Glomerular visceral epithelial cell (primary cell): ENCODE measurements at regions not wholly inside any gene's neighbourhood (a gene's known extent, or its start where the extent isn't known, plus 50 kb on each side); places are given as distances from the start of the nearest gene placed in this dataset.
A peak's percentile ranks its signal among the peaks of the same experiment; 100 is the strongest.
"Not testable (repeated sequence)": the region's sequence is repeated elsewhere in the genome, so short reads cannot be mapped to it uniquely, and the experiment has no call there.

ENCODE experiments used
- DNase-seq: peaks from one replicate; pipeline ENCODE4 v3.0.0-alpha.2; 2016; ENCODE audit errors: extremely low spot score

DNA sequence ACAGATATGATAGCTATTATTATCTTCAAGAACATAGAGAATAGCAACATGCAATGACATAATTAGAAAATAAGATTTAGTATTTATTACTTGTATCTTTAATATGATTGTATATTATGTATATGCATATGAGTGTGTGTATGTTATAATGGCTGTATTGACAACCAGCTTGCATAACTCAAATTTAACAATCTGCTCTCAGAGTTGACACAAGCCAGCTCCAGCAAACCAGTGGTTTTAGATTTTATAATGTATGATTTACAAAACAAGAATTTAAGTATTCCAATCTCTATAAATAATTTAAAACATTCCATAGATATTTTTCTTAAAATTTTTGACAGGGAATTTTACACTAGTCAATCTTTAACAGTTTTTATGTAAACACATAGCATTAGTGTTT, 935.9 kb upstream of the EPHA5 start:
- no peak for DNase-seq

DNA sequence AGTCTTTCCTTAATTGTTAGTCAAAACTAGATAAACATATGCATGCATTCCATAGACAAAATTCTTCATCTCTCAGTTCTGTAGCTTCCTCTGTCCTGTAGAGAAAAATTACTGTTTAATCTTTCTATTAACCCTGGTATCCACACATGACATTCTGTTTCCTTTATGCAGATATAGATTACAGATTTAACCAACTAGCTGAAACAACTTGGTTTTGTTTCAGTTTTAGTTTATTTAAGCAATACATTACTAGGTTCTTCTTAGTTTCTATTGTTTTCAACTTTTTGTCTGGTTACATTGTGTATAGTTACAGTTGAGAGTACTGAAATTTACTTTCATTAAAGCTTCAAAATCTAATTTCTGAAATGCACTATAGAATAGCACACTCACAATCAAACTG, 933.9 kb upstream of the EPHA5 start:
- DNase-seq, result no peak

DNA sequence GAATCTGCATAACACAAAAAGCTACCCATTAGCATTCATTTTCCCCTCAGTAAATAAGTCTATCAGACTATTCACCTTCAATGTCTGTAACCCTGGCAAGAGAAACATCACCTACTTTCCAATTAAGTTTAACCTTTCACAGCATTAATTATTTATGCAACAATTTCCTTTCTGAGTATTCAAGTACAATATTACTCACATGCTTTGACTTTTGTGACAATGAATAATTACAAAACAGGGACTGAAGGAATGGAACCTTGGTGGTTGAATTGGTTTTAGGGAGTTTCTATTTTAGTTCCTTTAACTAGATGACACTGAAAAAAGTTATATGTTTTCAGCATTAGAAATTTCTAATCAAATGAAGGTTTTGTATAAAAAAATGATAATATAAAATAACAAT, 932.3 kb upstream of the EPHA5 start:
- no peak for DNase-seq

DNA sequence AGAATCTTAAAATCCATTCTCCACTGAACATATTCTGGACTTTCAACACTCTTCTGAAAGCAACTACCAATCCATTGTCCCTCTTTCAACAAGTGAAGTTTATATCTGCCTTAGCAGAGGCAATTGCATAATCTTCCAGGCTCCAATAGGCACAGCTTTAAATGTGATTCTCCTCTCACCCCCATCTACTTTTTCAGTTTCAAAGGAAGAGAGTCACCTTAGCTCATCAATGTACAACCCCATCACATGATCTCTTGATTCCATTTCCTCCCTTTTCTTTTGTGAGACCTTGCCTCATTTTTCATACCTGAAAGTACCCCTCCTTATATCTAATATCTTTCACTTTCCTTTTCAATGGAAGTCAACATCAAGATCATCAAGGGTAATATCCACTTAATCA, 921.7 kb upstream of the EPHA5 start:
- no peak for DNase-seq

DNA sequence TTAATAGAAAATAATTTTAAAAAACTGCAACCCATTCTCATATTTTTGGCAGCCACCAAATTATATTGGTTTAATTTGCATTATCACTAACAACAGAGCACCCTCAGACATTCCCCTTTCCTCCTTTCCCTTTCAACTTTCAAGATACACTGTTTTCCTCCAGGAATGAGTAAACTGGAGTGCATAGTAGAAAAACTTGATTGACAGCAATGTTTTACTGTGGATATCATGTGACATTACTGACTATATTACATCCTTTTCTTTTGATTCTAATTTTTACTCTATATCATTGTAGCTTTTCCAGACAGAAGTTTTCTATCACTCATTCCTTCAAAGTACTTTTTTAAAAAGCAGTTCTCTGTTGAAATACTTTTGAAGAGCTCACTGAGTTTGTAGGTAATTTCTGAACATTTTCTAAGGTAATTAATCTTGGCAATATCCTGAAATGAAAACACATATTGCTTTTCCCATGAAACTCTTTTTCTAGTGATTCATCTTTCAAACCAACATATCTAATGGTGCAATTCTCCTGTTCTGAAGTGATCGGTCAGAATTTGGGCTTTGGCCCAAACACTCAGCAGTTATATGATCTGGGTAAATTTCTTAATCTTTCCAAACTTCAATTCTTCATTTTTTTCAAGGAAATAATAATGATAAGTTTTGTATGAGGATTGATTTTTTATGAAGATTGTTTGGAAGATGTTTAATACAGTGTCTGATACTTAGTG, 920.4 kb upstream of the EPHA5 start:
- DNase-seq, result no peak

DNA sequence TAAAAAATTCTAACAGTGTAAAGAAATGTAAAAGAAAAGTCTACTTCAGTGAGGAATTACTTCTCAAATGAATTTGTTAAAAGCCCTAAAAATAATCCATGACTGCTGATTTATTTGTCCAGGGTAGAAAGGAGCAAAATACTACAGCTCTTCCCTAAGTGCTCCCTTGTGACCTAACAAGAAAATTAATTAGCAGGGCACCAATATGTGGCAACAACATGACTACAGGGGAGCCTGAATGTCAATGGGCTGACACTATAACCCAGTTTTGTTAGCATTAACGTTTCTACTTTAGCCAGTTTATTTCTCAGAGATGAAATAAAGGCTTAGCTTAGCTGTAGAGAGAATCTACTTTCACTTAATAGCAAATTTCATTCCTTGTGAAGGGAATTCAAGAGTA, 918.9 kb upstream of the EPHA5 start:
- DNase-seq, result no peak

DNA sequence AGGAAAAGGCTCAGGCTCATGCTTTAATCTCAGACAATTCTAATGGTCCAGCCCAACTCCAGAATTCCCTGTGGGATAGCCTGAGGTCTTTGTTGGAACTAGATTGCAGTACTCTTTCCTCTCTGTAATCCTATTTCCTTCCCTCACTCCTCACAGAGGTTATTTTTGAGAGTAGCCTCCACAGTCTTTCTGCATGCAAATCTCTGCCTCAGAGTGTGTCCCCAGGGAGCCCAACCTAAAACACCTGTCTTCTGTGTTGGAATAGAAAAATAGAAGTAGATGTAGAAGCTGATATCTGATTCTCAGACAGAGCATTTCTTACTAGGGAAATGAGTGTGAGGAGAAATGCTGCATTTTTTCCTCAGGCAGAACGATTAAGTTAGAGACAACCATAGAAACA, 915.5 kb upstream of the EPHA5 start:
- DNase-seq, result no peak

DNA sequence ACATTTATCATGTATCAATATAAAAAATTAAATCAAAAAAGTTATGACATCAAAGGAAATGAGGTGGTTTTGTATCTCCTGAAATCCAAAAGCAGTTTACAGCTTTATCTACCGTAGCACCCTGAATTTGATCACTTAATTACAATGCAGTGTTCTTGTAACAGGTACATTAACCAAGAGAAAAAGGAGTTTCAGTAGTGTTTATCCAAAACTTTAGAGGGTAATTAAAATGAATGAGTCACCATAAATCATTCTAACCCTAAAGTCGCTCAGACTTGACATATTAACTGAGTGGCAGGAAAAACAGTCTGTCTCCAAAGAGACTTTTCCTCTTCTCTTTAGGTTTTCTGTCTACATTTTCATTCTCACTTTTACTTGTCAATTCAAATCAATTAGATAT, 907.6 kb upstream of the EPHA5 start:
- DNase-seq, result no peak

DNA sequence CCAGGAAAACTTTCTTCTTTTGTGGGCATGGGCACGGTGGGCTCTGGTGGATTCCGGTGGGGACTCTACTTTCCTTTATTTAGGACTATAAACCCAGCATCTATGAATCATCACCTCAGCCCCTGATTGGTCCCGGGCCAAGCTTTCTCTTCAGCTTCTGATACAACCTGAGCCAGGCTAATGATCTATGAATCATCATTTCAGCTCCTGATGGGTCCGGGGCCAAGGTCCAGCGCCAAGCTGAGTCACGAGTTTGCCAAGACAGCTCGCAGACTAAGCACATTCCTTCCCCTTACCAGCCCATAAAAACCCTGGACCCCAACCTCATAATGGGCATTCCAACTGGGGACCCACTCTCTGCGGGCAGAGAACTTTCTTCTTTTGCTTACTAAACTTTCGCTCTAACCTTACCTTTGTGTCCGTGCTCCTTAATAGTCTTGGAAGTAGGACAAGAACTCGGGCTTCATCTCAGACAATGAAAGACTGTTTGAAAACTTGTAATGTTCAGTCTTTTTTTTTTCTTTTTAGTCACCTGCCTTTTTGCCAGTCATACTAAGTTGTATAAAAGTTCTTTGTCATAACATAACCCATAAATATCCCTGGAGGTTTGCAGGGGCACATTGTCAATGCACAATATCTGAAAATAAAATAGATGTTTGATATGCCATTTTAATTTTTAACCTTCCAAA, 904.9 kb upstream of the EPHA5 start:
- peak; percentile 98 for DNase-seq

DNA sequence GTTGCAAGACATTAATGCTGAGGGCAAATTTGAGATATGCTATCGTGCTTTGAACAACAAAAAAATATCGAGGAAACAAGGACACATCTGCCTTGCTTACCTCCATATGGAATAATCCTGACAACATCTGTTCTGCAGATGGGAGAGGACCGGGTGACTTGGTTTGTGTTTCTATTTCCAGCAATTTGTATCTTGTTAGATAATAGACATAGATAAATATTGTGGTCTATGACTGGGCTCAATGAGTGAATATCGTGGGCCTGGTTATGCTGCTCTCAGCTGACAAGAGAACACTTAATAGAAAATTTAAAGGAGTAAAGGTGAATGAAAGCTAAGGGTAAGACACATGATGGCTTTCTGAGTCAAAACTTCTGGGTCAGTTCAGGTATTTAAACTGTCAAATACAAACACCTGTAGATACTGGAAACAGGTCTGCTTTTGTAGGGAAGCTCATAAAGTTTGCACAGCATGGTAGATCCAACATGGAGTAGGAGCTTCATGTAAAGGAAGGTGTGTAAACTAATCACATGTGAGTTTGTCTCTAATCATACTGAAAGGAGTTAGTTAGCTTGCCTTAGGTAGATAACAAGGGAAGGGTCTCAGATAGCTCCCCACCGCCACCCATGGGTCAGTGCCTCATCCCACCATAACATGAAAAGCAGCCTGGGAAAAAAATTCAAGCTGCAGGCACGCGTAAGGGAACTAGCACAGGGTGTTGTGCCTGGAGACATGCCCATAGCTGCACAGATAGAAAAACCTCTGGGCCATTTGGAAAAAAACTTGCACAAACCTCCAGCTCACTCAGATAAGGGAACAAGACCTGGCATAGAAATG, 904.1 kb upstream of the EPHA5 start:
- DNase-seq, result peak; percentile 50

DNA sequence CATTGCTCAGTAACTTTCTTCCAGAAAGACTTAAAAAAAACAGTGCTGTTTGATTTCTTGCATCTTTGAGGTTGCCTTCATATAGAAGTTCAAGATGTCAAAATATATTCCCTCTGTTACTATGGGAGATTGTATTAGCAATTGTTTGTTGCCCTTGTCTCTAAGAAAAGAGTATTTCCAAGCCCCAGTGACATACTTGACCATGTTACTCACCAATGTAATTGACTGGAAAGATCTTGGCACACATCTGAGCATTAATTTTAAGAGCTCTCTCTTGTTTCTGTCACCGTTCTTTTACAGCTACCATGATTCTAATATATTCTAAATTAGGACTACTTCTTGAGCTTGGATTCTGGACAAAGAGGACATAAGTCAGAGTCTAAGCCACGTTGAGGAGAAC, 902.7 kb upstream of the EPHA5 start:
- peak; percentile 87 for DNase-seq

DNA sequence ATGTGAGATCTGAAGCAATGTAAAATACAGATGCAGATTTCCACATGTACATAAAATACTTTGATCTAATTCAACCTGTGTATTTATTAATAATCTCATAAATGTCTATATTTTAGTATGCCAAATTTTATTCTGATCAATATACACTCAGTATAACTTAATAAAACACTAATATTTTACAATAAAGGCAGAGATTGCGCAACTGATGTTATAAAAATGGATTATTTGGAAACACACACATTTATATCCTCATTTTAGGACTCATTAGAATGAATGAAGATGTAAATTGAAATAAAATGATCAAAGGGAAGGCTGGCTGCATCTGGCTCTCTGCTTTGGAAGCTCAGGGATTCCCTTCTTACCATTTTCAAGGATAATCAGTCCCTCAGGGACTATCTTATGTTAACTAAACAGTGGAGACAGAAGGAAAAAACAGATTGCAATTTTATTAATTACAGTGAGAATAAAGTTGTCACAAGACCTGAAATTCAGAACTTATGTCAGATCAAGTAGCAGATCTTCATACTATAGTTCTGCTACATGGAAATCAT, 900.9 kb upstream of the EPHA5 start:
- no peak for DNase-seq

DNA sequence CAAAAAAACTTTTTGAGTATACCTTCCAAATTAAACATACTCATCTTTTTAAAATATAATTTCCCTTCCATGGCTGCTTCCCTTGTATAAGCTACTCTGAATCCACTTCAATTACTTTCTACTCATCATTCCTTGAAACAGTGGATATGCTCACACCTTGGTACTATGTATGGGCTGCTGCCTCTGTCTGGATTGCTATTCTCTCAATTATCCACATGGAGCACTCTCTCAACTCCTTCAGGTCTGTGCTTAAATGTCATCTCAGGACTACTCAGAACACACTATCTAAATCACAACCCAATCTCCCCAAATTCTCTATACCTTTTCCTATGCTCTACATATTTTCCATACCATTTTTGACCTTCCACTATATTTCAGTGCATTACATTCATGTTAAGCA, 898.9 kb upstream of the EPHA5 start:
- no peak for DNase-seq

DNA sequence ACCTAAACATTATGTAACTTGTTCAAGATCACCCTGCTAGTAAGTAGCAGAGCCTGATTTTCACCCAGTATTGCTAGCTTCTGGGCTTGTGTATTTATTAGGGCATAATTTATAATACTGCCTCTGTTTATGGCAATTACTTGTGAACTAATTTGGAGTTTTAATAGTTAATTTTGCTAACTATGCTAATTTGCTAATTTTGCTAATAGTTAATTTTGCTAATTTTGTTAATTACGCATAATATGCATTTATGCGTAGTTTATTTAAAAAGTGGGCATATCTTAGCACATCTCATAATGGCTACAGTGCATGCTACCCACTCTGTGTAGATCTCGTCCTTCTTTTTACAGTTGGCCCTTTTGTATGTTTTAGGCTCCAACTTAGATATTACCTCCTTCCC, 898.1 kb upstream of the EPHA5 start:
- no peak for DNase-seq

DNA sequence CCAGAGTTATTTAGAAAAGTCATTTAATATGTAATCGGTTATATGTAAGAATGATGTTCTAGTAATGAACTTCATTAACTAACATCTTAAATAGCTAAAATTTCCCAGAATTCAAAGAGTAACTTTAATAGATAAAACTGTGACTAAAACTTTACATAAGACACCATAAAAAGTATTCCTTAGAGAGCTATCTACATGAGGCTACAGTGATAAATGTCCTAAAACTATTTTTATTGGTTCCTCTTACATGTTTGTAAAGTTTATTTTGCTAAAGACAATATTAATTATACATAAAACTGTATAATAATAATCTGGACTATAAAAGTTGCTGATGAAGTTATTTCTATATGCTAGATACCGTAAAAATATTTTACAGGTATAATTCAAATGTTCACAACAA, 897.7 kb upstream of the EPHA5 start:
- no peak for DNase-seq

DNA sequence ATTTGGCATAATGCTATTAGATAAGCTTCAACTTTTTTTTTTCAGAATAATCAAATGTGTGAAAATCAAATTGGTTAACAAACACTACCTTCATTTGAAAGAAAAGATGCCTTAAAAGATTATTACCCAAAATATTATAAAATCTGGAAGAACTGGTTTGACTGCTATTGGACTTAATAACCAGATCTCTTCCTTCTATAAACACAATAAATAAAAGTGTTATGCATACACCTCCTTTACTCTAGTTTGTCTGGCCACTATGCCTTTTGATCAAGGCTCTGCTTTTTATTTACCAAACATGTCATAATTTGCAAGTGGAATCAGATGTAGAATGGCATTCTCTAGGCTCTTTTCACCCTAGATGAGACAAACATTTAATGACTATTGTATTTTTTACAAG, 897.3 kb upstream of the EPHA5 start:
- DNase-seq, result no peak

DNA sequence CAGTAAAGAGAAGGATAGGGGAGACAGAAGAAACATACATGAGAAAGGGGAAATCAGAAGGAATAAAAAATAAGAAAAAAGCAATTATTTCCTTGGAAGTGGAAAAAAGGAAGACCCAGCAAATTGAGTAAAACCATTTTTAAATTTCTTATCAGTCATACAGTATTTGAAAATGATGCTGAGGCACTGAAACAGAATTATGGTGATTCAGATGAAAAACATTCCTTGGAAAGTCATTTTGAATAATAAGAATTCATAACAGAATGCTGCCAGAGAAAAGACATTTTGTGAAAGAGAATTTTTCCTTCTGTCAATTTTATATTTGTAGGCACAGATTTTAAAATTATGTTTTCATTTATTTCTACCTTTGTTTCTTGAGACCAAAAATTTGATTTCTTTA, 895.5 kb upstream of the EPHA5 start:
- no peak for DNase-seq

DNA sequence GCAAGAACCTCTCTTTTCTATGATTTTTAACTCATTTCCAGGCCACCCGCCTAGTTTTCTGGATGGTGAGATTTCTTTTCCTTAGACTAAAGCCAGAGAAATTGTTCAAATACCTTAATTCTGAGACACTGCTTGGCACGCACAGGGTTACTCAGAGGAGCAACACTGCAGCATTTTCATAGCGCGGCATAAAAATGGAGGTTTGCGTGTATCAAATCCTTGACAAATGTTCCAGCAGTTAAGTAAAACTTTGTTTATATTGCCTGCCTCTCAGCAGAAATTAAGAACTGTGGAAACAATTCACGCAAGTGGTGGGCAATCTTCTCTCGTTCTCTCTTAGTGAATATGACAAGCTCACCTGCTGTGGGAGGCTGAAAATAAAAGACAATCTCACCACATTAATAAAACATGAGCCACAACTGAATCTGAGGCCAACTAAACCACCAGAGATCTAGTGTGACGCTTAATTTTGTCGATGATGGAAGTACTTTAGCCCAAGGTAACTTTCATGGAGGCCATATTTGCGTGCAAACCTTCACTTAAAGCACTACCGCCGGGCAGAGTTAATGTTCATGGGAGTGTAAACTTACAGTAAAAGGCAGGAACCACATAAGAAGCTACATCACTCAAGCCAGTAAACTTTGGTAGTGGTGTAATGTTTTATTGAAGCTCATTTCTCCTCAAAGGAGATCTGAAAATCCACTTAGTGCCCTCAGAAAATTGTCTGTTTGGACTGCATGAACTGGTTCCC, 894.8 kb upstream of the EPHA5 start:
- DNase-seq, result peak; percentile 92

DNA sequence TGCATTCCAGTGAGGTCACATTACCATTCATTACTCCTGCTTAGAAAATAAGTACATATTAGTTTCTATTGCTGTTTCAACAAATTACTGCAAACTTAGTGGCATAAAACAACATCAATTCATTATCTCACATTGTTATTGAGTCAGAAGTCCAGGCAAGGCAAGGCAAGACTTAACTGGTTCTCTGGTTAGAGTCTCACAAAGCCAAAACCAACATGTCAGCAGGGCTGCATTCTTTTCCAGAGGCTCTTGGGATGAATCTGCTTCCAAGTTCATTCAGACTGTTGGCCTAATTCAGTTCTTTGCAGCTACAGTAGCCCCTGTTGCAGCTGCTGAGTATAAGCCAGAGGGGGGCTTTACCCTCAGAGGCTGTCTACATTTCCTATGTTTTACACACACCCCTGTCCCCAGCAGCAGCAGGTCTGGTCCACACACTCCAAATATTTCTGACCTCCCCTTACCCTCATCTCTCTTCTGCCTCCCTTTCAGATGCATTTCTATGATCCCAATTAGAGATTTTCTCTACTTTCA, 892.1 kb upstream of the EPHA5 start:
- no peak for DNase-seq

DNA sequence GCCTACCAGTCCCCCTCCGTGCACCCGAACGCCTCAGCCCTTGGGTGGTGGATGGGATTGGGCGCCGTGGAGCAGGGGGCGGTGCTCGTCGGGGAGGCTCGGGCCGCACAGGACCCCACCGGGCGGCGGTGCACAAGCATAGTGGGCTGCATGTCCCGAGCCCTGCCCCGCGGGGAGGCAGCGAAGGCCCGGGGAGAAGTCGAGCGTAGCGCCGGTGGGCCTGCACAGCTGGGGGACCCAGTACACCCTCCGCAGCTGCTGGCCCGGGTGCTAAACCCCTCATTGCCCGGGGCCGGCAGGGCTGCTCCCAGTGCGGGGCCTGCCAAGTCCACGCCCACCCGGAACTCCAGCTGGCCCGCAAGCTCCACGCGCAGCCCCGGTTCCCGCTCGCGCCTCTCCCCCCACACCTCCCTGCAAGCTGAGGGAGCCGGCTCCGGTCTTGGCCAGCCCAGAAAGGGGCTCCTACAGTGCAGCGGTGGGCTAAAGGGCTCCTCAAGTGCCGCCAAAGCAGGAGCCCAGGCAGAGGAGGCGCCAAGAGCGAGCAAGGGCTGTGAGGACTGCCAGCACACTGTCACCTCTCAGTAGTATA, 891.3 kb upstream of the EPHA5 start:
- DNase-seq, result not testable (repeated sequence)

DNA sequence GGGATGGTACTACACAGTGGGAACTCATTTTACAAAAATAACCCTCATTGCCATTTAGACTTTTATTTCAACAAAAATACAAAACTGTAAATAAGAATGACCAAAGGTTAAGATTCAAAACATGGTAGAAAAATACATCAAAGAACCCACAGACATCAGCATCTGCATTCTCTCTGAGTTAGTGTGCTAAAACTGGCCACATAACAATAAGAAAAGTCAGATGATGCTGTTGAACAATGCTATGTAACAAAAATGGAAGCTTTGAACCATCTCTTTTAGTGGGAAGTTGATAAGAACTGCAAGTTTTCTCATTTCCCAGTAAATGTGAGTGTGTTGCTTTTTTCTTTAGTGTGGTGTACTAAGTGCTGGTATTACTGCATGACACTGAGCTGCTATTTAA, 888.4 kb upstream of the EPHA5 start:
- DNase-seq, result no peak
